ENCODE measurements at regions not wholly inside any gene's neighbourhood (a gene's known extent, or its start where the extent isn't known, plus 50 kb on each side); places are given as distances from the start of the nearest gene placed in this dataset.

GRCh38 chr14:104316723-104317491, 178.5 kb downstream of the KIF26A start:
- no peak for DNase-seq
- no peaks in the 10 kb centered on the region for H3K36me3 ChIP-seq (replicated peaks in 1 of 2; ENCODE audit: control insufficient read depth in 1 of 2, insufficient read depth in 2 of 2, low read length in 1 of 2)
- no peak for TF ChIP-seq PBX3 (IDR thresholded peaks at IDR 0.05)
- no peak for TF ChIP-seq USF2 (IDR thresholded peaks at IDR 0.05; ENCODE audit: borderline replicate concordance, low read depth, low read length)
- no peak for TF ChIP-seq USF1 (IDR thresholded peaks at IDR 0.05; ENCODE audit: borderline replicate concordance, low read depth)
- no peak for TF ChIP-seq REST (IDR thresholded peaks at IDR 0.05; ENCODE audit: low read depth, low read length)
- TF ChIP-seq RFX5 (IDR thresholded peaks at IDR 0.05; ENCODE audit: low read length), result no peak
- no peak for TF ChIP-seq GABPA (IDR thresholded peaks at IDR 0.05; ENCODE audit: low read depth)
- no peak for TF ChIP-seq JUND (IDR thresholded peaks at IDR 0.05)
- TF ChIP-seq CHD2 (IDR thresholded peaks at IDR 0.05; ENCODE audit: low read length, partially characterized antibody), result no peak
- TF ChIP-seq RXRA (IDR thresholded peaks at IDR 0.05; ENCODE audit: borderline replicate concordance, low read depth), result no peak
- no peak for TF ChIP-seq GATA2 (CRISPR knock-in tag; IDR thresholded peaks at IDR 0.05)
- no peak for TF ChIP-seq FOSL2 (IDR thresholded peaks at IDR 0.05; ENCODE audit: borderline replicate concordance, low read depth)
- no peak for TF ChIP-seq NRF1 (IDR thresholded peaks at IDR 0.05; ENCODE audit: low read depth, low read length)
- no peak for TF ChIP-seq TCF12 (IDR thresholded peaks at IDR 0.05)
- no peak for TF ChIP-seq POLR2AphosphoS5 (IDR thresholded peaks at IDR 0.05; ENCODE audit: low read depth, low read length)
- no peak for TF ChIP-seq ZBTB33 (IDR thresholded peaks at IDR 0.05; ENCODE audit: borderline replicate concordance, low read depth)
- no peak for TF ChIP-seq SMC3 (IDR thresholded peaks at IDR 0.05; ENCODE audit: low read depth, low read length)
- TF ChIP-seq NFIC (IDR thresholded peaks at IDR 0.05; ENCODE audit: borderline replicate concordance), result no peak
- no peak for TF ChIP-seq CTCF (IDR thresholded peaks at IDR 0.05)
- no peak for TF ChIP-seq TEAD4 (IDR thresholded peaks at IDR 0.05; ENCODE audit: borderline replicate concordance, insufficient read depth)
- no peaks in the 10 kb centered on the region for H3K27me3 ChIP-seq (ENCODE audit: insufficient read depth)
- no peak overlapping the region for H3K4me3 ChIP-seq (ENCODE audit: low read depth in 2 of 2, low read length in 1 of 2)
- H3K4me1 ChIP-seq (ENCODE audit: control insufficient read depth in 1 of 2, insufficient read depth in 2 of 2, low read depth in 1 of 2, low read length in 1 of 2), result peaks cover 0 to 18% of the 10 kb centered on the region in 2 experiments; a peak in 1 of 4 replicates
- ChIA-PET POLR2A (no interaction called here), CTCF (interaction anchor here (0.6 kb wide), 1 partner anchor 116 kb away, joined by 3 read pairs; no protein-coding TSS in a partner anchor)
- no peak overlapping the region for H3K9ac ChIP-seq
- H2AFZ ChIP-seq (ENCODE audit: low read depth), result no peak overlapping the region
- H3K9me2 ChIP-seq, result no peaks in the 10 kb centered on the region
- no peaks in the 10 kb centered on the region for H3K79me2 ChIP-seq (ENCODE audit: insufficient read depth)
- H3K4me2 ChIP-seq, result no peak overlapping the region
- H3F3A ChIP-seq (replicated peaks; ENCODE audit: insufficient read depth), result no peaks in the 10 kb centered on the region
- WGBS (ENCODE audit: low lambda C conversion rate), result 38% methylated on average over 8 of the region's 12 CpGs
- H4K20me1 ChIP-seq (ENCODE audit: insufficient read depth), result no peaks in the 10 kb centered on the region
- H3K9me3 ChIP-seq, result no peaks in the 10 kb centered on the region
- no peak overlapping the region for H3K27ac ChIP-seq (ENCODE audit: low read depth in 2 of 2, low read length in 1 of 2)

Measured in SK-N-SH (cell line).